ENCODE measurements at regions not wholly inside any gene's neighbourhood (a gene's known extent, or its start where the extent isn't known, plus 50 kb on each side); places are given as distances from the start of the nearest gene placed in this dataset.
A peak's percentile ranks its signal among the peaks of the same experiment; 100 is the strongest.

GRCh38 chr2:60341151-60341550 is 212.3 kb downstream of the BCL11A start:
- no peaks in the 10 kb centered on the region; the same call in 1 of the 2 replicates for H3K27me3 ChIP-seq (ENCODE audit: insufficient read depth, low read length)
- no peaks in the 10 kb centered on the region for H3K36me3 ChIP-seq (ENCODE audit: insufficient read depth, low read length)
- no peak overlapping the region for H3K4me2 ChIP-seq (ENCODE audit: low read length)
- no peaks in the 10 kb centered on the region for H3K79me2 ChIP-seq (ENCODE audit: insufficient read depth, low read length)
- no peak overlapping the region for H3K4me3 ChIP-seq (ENCODE audit: low read depth, low read length, poor library complexity, severe bottlenecking)
- no peak overlapping the region for H3K9ac ChIP-seq (ENCODE audit: low read length)
- H3K27ac ChIP-seq (ENCODE audit: low read depth, low read length, poor library complexity, severe bottlenecking): no peak overlapping the region
- no peaks in the 10 kb centered on the region for H3K9me2 ChIP-seq (ENCODE audit: low read depth, low read length)
- TF ChIP-seq CTCF (IDR thresholded peaks at IDR 0.05; ENCODE audit: low read length): no peak
- no peaks in the 10 kb centered on the region for H3F3A ChIP-seq (ENCODE audit: insufficient read depth, low read length)
- H2AFZ ChIP-seq (ENCODE audit: low read length): no peak overlapping the region
- peaks cover 13% of the 10 kb centered on the region for H3K4me1 ChIP-seq (ENCODE audit: insufficient read depth, low read length, severe bottlenecking)
- no peaks in the 10 kb centered on the region for H3K9me3 ChIP-seq (ENCODE audit: low read length)
- no peaks in the 10 kb centered on the region for H4K20me1 ChIP-seq (ENCODE audit: insufficient read depth, low read length)

GRCh38 chr2:60339286-60339685 is 214.2 kb downstream of the BCL11A start:
- Histone ChIP-seq H2AFZ (ENCODE audit: low read length) (no peak overlapping the region), H3K4me2 (ENCODE audit: low read length) (no peak overlapping the region), H3K36me3 (ENCODE audit: insufficient read depth, low read length) (no peaks in the 10 kb centered on the region), H3K9me3 (ENCODE audit: low read length) (no peaks in the 10 kb centered on the region), H3K9me2 (ENCODE audit: low read depth, low read length) (no peaks in the 10 kb centered on the region), H3F3A (ENCODE audit: insufficient read depth, low read length) (no peaks in the 10 kb centered on the region), H3K9ac (ENCODE audit: low read length) (no peak overlapping the region), H3K27me3 (ENCODE audit: insufficient read depth, low read length) (no peaks in the 10 kb centered on the region; the same call in 1 of the 2 replicates), H3K27ac (ENCODE audit: low read depth, low read length, poor library complexity, severe bottlenecking) (no peak overlapping the region), H3K79me2 (ENCODE audit: insufficient read depth, low read length) (no peaks in the 10 kb centered on the region), H4K20me1 (ENCODE audit: insufficient read depth, low read length) (no peaks in the 10 kb centered on the region), H3K4me1 (ENCODE audit: insufficient read depth, low read length, severe bottlenecking) (peaks cover 15% of the 10 kb centered on the region), H3K4me3 (ENCODE audit: low read depth, low read length, poor library complexity, severe bottlenecking) (no peak overlapping the region)
- TF ChIP-seq CTCF (IDR thresholded peaks at IDR 0.05; ENCODE audit: low read length) (no peak), EZH2 (IDR thresholded peaks at IDR 0.05; ENCODE audit: borderline replicate concordance, low read length) (no peak)

- H2AFZ ChIP-seq (ENCODE audit: low read length): no peak overlapping the region
- TF ChIP-seq EZH2 (IDR thresholded peaks at IDR 0.05; ENCODE audit: borderline replicate concordance, low read length): no peak
- TF ChIP-seq CTCF (IDR thresholded peaks at IDR 0.05; ENCODE audit: low read length): no peak
- no peaks in the 10 kb centered on the region for H3K79me2 ChIP-seq (ENCODE audit: insufficient read depth, low read length)
- no peaks in the 10 kb centered on the region for H4K20me1 ChIP-seq (ENCODE audit: insufficient read depth, low read length)
- no peaks in the 10 kb centered on the region; the same call in 1 of the 2 replicates for H3K27me3 ChIP-seq (ENCODE audit: insufficient read depth, low read length)
- no peaks in the 10 kb centered on the region for H3K36me3 ChIP-seq (ENCODE audit: insufficient read depth, low read length)
- H3K27ac ChIP-seq (ENCODE audit: low read depth, low read length, poor library complexity, severe bottlenecking): peak overlapping the region; percentile 54
- no peaks in the 10 kb centered on the region for H3F3A ChIP-seq (ENCODE audit: insufficient read depth, low read length)
- H3K4me1 ChIP-seq (ENCODE audit: insufficient read depth, low read length, severe bottlenecking): peaks cover 21% of the 10 kb centered on the region
- H3K9me2 ChIP-seq (ENCODE audit: low read depth, low read length): no peaks in the 10 kb centered on the region
- no peak overlapping the region for H3K4me3 ChIP-seq (ENCODE audit: low read depth, low read length, poor library complexity, severe bottlenecking)
- no peak overlapping the region; the same call in 1 of the 2 replicates for H3K4me2 ChIP-seq (ENCODE audit: low read length)
- no peaks in the 10 kb centered on the region for H3K9me3 ChIP-seq (ENCODE audit: low read length)
- no peak overlapping the region; the same call in 1 of the 2 replicates for H3K9ac ChIP-seq (ENCODE audit: low read length)
These were observed 216.3 kb downstream of the BCL11A start for GRCh38 chr2:60337142-60337497.

Measured in OCI-LY1 (cell line).